ENCODE measurements at regions not wholly inside any gene's neighbourhood (a gene's known extent, or its start where the extent isn't known, plus 50 kb on each side); places are given as distances from the start of the nearest gene placed in this dataset.

GRCh38 chr6:129947797-129948196, 70.6 kb upstream of the L3MBTL3 start:
- Mint-ChIP-seq H3K4me3 (no peak overlapping the region), H3K27ac (peak overlapping the region; percentile 31; the same call in 1 of the 2 replicates), H3K4me1 (peaks cover 25% of the 10 kb centered on the region), H3K36me3 (peaks cover 8% of the 10 kb centered on the region), H3K27me3 (ENCODE audit: low read depth) (no peaks in the 10 kb centered on the region), H3K9me3 (peaks cover 13% of the 10 kb centered on the region)
- POLR2A ChIA-PET: interaction anchor here (0.6 kb wide), 1 partner anchor 145 kb away, joined by 3 read pairs; no protein-coding TSS in a partner anchor
- ATAC-seq (no peak), DNase-seq (ENCODE audit: low spot score) (no peak)
- CTCF ChIA-PET: no interaction called here
- TF ChIP-seq ZNF263 (CRISPR knock-in tag; IDR thresholded peaks at IDR 0.05; ENCODE audit: low read depth): no peak
- TF ChIP-seq NFATC4 (CRISPR knock-in tag; IDR thresholded peaks at IDR 0.05): no peak
- TF ChIP-seq JAZF1 (CRISPR knock-in tag; IDR thresholded peaks at IDR 0.05): no peak
- no peak for TF ChIP-seq OVOL2 (CRISPR knock-in tag; IDR thresholded peaks at IDR 0.05; ENCODE audit: borderline replicate concordance)
- no peak for TF ChIP-seq ZNF232 (CRISPR knock-in tag; IDR thresholded peaks at IDR 0.05)
- TF ChIP-seq HMGA2 (CRISPR knock-in tag; IDR thresholded peaks at IDR 0.05): no peak

- ChIA-PET POLR2A (no interaction called here), CTCF (interaction anchor here (0.8 to 0.9 kb wide), 2 partner anchors 10 to 172 kb away, joined by 3 read pairs; no protein-coding TSS in a partner anchor)
- no peak for TF ChIP-seq ZNF121 (CRISPR knock-in tag; IDR thresholded peaks at IDR 0.05)
- peak overlapping the region; percentile 78 for H3K27ac Mint-ChIP-seq
- no peak overlapping the region for H3K4me3 Mint-ChIP-seq
- peak; percentile 94 for ATAC-seq
- H3K27me3 Mint-ChIP-seq (ENCODE audit: low read depth): no peaks in the 10 kb centered on the region
- H3K9me3 Mint-ChIP-seq: peaks cover 9% of the 10 kb centered on the region
- no peak for DNase-seq (ENCODE audit: low spot score)
- peaks cover 21% of the 10 kb centered on the region for H3K4me1 Mint-ChIP-seq
- H3K36me3 Mint-ChIP-seq: peaks cover 8% of the 10 kb centered on the region
Measured at GRCh38 chr6:129946439-129947140, 71.8 kb upstream of the L3MBTL3 start.

- no peak overlapping the region for H3K4me3 Mint-ChIP-seq
- DNase-seq (ENCODE audit: low spot score): no peak
- no peak for ATAC-seq
- H3K27ac Mint-ChIP-seq: no peak overlapping the region
- peaks cover 9% of the 10 kb centered on the region for H3K9me3 Mint-ChIP-seq
- POLR2A ChIA-PET: no interaction called here
- H3K4me1 Mint-ChIP-seq: peaks cover 25% of the 10 kb centered on the region
- CTCF ChIA-PET: no interaction called here
- H3K27me3 Mint-ChIP-seq (ENCODE audit: low read depth): no peaks in the 10 kb centered on the region
- TF ChIP-seq JUN (CRISPR knock-in tag; IDR thresholded peaks at IDR 0.05): no peak
- no peak for TF ChIP-seq NR2C2 (CRISPR knock-in tag; IDR thresholded peaks at IDR 0.05)
- TF ChIP-seq ATF1 (CRISPR knock-in tag; IDR thresholded peaks at IDR 0.05): no peak
- no peak for TF ChIP-seq GTF2I (CRISPR knock-in tag; conservative IDR thresholded peaks at IDR 0.05)
- no peak for TF ChIP-seq ZNF396 (CRISPR knock-in tag; IDR thresholded peaks at IDR 0.05; ENCODE audit: borderline replicate concordance)
- no peak for TF ChIP-seq TCF7 (CRISPR knock-in tag; IDR thresholded peaks at IDR 0.05; ENCODE audit: low read depth)
- TF ChIP-seq SOX15 (CRISPR knock-in tag; IDR thresholded peaks at IDR 0.05): no peak
- TF ChIP-seq FOXK1 (CRISPR knock-in tag; IDR thresholded peaks at IDR 0.05): no peak
- H3K36me3 Mint-ChIP-seq: peaks cover 8% of the 10 kb centered on the region
Measured at GRCh38 chr6:129943637-129944271, 74.6 kb upstream of the L3MBTL3 start.

GRCh38 chr6:129940454-129941195, 77.8 kb upstream of the L3MBTL3 start:
- DNase-seq (ENCODE audit: low spot score): no peak
- H3K4me3 Mint-ChIP-seq: no peak overlapping the region
- no peak for ATAC-seq
- peaks cover 12% of the 10 kb centered on the region for H3K4me1 Mint-ChIP-seq
- POLR2A ChIA-PET: no interaction called here
- no peaks in the 10 kb centered on the region for H3K27me3 Mint-ChIP-seq (ENCODE audit: low read depth)
- no peaks in the 10 kb centered on the region for H3K36me3 Mint-ChIP-seq
- H3K27ac Mint-ChIP-seq: no peak overlapping the region
- no peaks in the 10 kb centered on the region; the same call in 1 of the 2 replicates for H3K9me3 Mint-ChIP-seq
- CTCF ChIA-PET: no interaction called here
- TF ChIP-seq TEAD4 (CRISPR knock-in tag; IDR thresholded peaks at IDR 0.05) (no peak), NFYB (CRISPR knock-in tag; conservative IDR thresholded peaks at IDR 0.05; ENCODE audit: low read depth) (no peak), ATF3 (CRISPR knock-in tag; conservative IDR thresholded peaks at IDR 0.05) (no peak), GABPB1 (CRISPR knock-in tag; IDR thresholded peaks at IDR 0.05) (no peak), HMGXB4 (CRISPR knock-in tag; IDR thresholded peaks at IDR 0.05) (no peak), MAX (CRISPR knock-in tag; IDR thresholded peaks at IDR 0.05) (no peak), ARID4B (CRISPR knock-in tag; IDR thresholded peaks at IDR 0.05; ENCODE audit: borderline replicate concordance) (no peak)

Data from WTC11 (cell line).